Mucosa of rectum (tissue), 2 donors: ENCODE measurements at regions not wholly inside any gene's neighbourhood (a gene's known extent, or its start where the extent isn't known, plus 50 kb on each side); places are given as distances from the start of the nearest gene placed in this dataset.

ENCODE experiments used
- H3K27ac ChIP-seq, 2 donors: one replicate each; pipeline ENCODE4 v1.7.0; 2013; ENCODE audit warnings: inconsistent platforms in 2 of 2, low read depth in 2 of 2, low read length in 2 of 2
- H3K27me3 ChIP-seq, 2 donors: one replicate each; pipeline ENCODE4 v1.7.0; 2013; ENCODE audit warnings: low read length in 2 of 2; ENCODE audit not compliant: control insufficient read depth in 2 of 2, insufficient read depth in 2 of 2
- H3K36me3 ChIP-seq, 2 donors: one replicate each; pipeline ENCODE4 v1.7.0; 2013; ENCODE audit warnings: low read length in 2 of 2; ENCODE audit not compliant: control insufficient read depth in 2 of 2, insufficient read depth in 2 of 2
- H3K4me1 ChIP-seq, 2 donors: one replicate each; pipeline ENCODE4 v1.7.0; 2013; ENCODE audit warnings: low read length in 2 of 2, mild to moderate bottlenecking in 1 of 2; ENCODE audit not compliant: control insufficient read depth in 2 of 2, insufficient read depth in 2 of 2
- H3K4me3 ChIP-seq, 2 donors: one replicate each; pipeline ENCODE4 v1.7.0; 2013; ENCODE audit warnings: low read length in 2 of 2
- H3K9ac ChIP-seq, 2 donors: one replicate each; pipeline ENCODE4 v1.7.0; 2013; ENCODE audit warnings: low read length in 2 of 2, low read depth in 1 of 2, mild to moderate bottlenecking in 1 of 2
- H3K9me3 ChIP-seq, 2 donors: one replicate each; pipeline ENCODE4 v1.7.0; 2013; ENCODE audit warnings: low read length in 2 of 2; ENCODE audit not compliant: control insufficient read depth in 2 of 2
- donor health status: healthy.
- donor health status: Normal muscosa, but diverticular disease.

DNA sequence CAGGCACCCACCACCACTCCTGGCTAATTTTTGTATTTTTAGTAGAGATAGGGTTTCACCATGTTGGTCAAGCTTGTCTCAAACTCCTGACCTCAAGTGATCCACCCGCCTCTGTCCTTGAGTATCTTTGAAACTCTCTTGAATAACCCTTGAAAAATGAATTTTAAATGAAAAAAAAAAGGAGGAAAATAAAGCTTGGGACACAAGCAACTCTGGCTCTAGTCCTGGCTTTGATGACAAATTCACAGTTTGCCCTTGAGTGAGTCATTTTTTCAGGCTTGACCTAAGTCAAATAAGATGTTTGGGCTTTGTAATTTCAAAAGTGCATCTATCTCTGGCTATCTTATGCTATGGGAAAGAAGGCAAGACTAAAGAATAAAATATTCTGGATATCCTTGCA, 79.0 kb upstream of the TRIB2 start:
- H3K9me3 ChIP-seq, result no peaks in the 10 kb centered on the region
- H3K36me3 ChIP-seq, result no peaks in the 10 kb centered on the region
- no peak overlapping the region for H3K9ac ChIP-seq
- H3K27me3 ChIP-seq, result no peaks in the 10 kb centered on the region
- no peak overlapping the region for H3K27ac ChIP-seq
- no peak overlapping the region for H3K4me3 ChIP-seq
- H3K4me1 ChIP-seq, result no peaks in the 10 kb centered on the region

DNA sequence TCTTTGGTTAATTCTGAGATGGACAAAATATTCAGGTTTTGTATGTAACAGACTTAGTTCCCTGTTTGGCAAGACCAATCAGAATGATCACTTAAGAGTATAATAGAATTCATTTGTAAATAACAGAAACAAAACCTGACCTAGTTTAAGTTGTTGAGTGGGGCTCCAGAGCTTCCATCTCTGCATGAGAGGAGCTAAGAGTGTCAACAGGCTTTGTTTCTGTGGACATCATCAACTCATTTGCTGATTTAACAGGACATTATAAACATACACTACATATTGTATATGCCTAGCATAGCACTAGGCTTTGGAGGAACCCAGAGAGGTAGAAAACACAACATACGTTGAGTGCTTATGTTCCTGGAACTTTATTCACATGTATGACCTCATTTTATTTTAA, 75.3 kb upstream of the TRIB2 start:
- no peak overlapping the region for H3K4me3 ChIP-seq
- H3K27me3 ChIP-seq, result no peaks in the 10 kb centered on the region
- no peaks in the 10 kb centered on the region for H3K4me1 ChIP-seq
- no peak overlapping the region for H3K9ac ChIP-seq
- no peak overlapping the region for H3K27ac ChIP-seq
- no peaks in the 10 kb centered on the region for H3K9me3 ChIP-seq
- H3K36me3 ChIP-seq, result no peaks in the 10 kb centered on the region

- Histone ChIP-seq H3K27me3 (no peaks in the 10 kb centered on the region), H3K9me3 (no peaks in the 10 kb centered on the region), H3K27ac (no peak overlapping the region), H3K4me1 (no peaks in the 10 kb centered on the region), H3K9ac (no peak overlapping the region), H3K36me3 (no peaks in the 10 kb centered on the region), H3K4me3 (no peak overlapping the region)
These were observed 74.4 kb upstream of the TRIB2 start for GRCh38 chr2:12642332-12642731.

- Histone ChIP-seq H3K4me3 (no peak overlapping the region), H3K27me3 (no peaks in the 10 kb centered on the region), H3K27ac (no peak overlapping the region), H3K9me3 (no peaks in the 10 kb centered on the region), H3K4me1 (no peaks in the 10 kb centered on the region), H3K36me3 (no peaks in the 10 kb centered on the region), H3K9ac (no peak overlapping the region)
These were observed 73.9 kb upstream of the TRIB2 start for GRCh38 chr2:12642859-12643258.

DNA sequence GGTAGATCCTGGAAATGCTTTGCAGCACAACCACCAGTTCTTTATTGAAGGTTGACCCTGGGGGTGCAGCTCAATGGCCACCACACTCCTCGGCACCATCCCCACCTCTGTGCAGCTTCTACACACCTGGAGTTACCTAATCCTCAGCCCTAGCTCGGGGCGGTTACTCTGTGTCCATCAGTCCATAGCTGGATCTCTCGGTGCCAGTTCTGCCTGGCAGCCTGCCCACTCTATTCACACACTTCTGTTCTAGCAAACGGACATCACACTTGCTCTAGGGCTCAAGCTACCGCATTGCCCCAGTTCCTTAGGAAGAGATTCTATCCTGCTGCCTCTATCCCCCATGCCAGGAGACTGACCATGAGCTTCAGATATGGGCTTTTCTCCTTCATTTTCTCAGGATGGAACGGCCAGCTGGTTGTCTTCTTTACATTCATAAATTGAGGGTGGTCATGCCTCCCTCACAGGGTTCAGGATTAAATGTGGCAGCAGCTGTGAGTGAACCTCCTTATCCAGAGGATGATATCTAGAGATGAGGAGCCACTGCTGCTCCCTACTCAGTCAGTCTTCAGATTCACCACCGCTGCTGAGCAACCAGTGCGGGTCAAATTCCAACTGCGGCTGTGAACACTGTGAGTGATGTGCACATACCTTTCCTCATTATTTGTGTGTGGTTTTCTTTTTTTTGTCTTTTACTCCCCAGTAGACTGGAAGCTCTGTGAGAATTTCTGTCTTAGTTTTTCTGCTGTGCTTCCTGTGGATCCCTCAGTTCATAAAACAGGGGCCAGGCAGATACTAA, 66.9 kb upstream of the TRIB2 start:
- Histone ChIP-seq H3K4me1 (no peaks in the 10 kb centered on the region), H3K9ac (no peak overlapping the region), H3K9me3 (no peaks in the 10 kb centered on the region), H3K27ac (no peak overlapping the region), H3K36me3 (no peaks in the 10 kb centered on the region), H3K27me3 (no peaks in the 10 kb centered on the region), H3K4me3 (no peak overlapping the region)

GRCh38 chr2:12651641-12652040, 65.1 kb upstream of the TRIB2 start:
- Histone ChIP-seq H3K27me3 (no peaks in the 10 kb centered on the region), H3K9me3 (no peaks in the 10 kb centered on the region), H3K36me3 (no peaks in the 10 kb centered on the region), H3K9ac (no peak overlapping the region), H3K4me1 (no peaks in the 10 kb centered on the region), H3K4me3 (no peak overlapping the region), H3K27ac (no peak overlapping the region)

- H3K27me3 ChIP-seq, result no peaks in the 10 kb centered on the region
- no peak overlapping the region for H3K27ac ChIP-seq
- H3K36me3 ChIP-seq, result no peaks in the 10 kb centered on the region
These were observed 64.0 kb upstream of the TRIB2 start for GRCh38 chr2:12652723-12653122.

GRCh38 chr2:12657560-12657959, 59.2 kb upstream of the TRIB2 start:
- Histone ChIP-seq H3K9me3 (no peaks in the 10 kb centered on the region), H3K27me3 (no peaks in the 10 kb centered on the region), H3K4me3 (no peak overlapping the region), H3K36me3 (no peaks in the 10 kb centered on the region), H3K4me1 (no peaks in the 10 kb centered on the region), H3K9ac (no peak overlapping the region), H3K27ac (no peak overlapping the region)

More at GRCh38 chr2:12652723-12653122, 64.0 kb upstream of the TRIB2 start:
- H3K4me1 ChIP-seq, result no peaks in the 10 kb centered on the region
- H3K9ac ChIP-seq, result no peak overlapping the region
- no peak overlapping the region for H3K4me3 ChIP-seq
- H3K9me3 ChIP-seq, result no peaks in the 10 kb centered on the region

DNA sequence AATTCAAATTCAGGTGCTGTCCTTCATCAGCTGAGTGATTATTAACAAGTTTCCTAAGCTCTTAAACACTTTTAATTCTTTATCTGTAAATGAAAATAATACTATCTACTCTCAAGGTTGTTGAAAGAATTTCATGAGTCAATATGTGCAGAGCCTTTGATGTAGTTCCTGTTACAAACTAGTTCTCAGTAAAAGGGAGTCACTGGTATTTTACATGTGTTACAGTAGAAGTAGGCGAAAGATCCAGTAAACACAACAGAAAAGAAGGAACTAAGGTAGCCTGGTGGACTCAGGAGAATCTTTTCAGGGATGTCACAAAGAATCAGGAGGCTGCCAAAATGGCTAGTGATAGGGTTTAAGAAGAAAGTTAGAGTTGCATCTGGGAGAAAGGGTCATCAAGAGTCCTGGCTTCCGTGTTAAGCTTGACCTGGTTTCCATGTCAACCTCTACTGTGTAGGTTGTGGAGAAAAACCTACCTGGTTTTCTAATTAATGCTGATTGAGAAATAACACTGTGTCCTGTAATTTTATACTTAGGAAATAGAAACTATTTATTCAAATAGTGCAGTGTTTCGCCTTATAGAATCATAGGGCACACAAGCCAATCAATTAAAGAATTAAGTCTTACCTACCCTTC, 58.3 kb upstream of the TRIB2 start:
- Histone ChIP-seq H3K36me3 (no peaks in the 10 kb centered on the region), H3K27ac (no peak overlapping the region), H3K9me3 (no peaks in the 10 kb centered on the region), H3K4me1 (no peaks in the 10 kb centered on the region), H3K9ac (no peak overlapping the region), H3K27me3 (no peaks in the 10 kb centered on the region), H3K4me3 (no peak overlapping the region)

DNA sequence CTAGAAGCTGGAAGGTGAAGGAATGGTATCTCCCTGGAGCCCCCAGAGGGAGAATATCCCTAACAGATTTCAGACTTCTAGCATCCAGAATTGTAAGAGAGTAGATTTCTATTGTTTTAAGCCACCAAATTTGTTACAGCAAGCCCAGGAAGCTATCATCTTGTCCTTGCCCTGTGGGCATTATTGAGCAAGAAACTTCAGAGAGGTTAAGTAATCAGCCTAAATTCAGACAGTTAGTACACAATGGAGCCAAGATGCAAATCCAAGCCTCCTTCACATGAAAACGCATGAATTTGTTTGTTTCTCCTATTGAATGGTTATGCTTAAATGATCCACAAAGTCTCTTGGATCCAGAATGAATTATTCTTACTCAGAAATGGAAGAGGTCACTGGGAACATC, 55.2 kb upstream of the TRIB2 start:
- H3K36me3 ChIP-seq, result no peaks in the 10 kb centered on the region
- no peak overlapping the region for H3K27ac ChIP-seq
- no peak overlapping the region for H3K9ac ChIP-seq
- no peak overlapping the region for H3K4me3 ChIP-seq
- no peaks in the 10 kb centered on the region for H3K27me3 ChIP-seq
- H3K9me3 ChIP-seq, result no peaks in the 10 kb centered on the region
- H3K4me1 ChIP-seq, result no peaks in the 10 kb centered on the region
